ENCODE measurements at regions not wholly inside any gene's neighbourhood (a gene's known extent, or its start where the extent isn't known, plus 50 kb on each side); places are given as distances from the start of the nearest gene placed in this dataset.

DNA sequence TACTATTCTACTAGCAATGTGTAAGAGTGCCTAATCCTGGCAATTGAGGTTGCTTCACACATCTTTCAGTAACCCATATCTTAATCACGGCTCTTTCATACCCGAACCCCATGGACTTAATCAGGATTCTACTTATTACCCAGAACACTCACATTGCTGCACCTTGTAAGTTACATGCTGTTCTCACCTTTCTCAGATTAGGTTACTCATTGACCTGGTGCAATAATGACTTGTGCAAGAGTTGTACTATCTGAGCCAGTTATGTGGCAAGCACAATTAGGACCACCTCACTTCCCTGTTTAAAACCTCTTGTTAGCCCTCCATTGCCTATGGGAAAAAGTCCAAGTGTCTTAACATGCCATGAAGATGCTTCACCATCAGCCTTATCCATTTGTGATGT, 306.7 kb upstream of the E2F7 start:
- Histone ChIP-seq H3K4me1 (ENCODE audit: control insufficient read depth in 5 of 5, insufficient read depth in 5 of 5, low read length in 5 of 5) (peaks cover 0 to 3% (median 0%) of the 10 kb centered on the region in 5 donors), H3K9ac (ENCODE audit: insufficient read depth in 1 of 2, low read length in 2 of 2) (no peak overlapping the region), H3K4me3 (no peak overlapping the region), H3K9me3 (ENCODE audit: control insufficient read depth in 4 of 4, insufficient read depth in 3 of 4, low read length in 3 of 4) (no peaks in the 10 kb centered on the region), H3K27ac (ENCODE audit: low read depth in 1 of 2, low read length in 1 of 2) (no peak overlapping the region), H3K27me3 (ENCODE audit: control insufficient read depth in 3 of 3, insufficient read depth in 3 of 3, low read length in 2 of 3) (no peaks in the 10 kb centered on the region), H3K36me3 (ENCODE audit: control insufficient read depth in 4 of 4, insufficient read depth in 4 of 4, low read length in 4 of 4) (no peaks in the 10 kb centered on the region)
- WGBS, 2 donors: 72 to 90% methylated on average over 2 of the region's 2 CpGs
- DNase-seq (no peak), ATAC-seq (ENCODE audit: insufficient read depth, low FRiP score) (no peak)
- TF ChIP-seq, protein P1, sequence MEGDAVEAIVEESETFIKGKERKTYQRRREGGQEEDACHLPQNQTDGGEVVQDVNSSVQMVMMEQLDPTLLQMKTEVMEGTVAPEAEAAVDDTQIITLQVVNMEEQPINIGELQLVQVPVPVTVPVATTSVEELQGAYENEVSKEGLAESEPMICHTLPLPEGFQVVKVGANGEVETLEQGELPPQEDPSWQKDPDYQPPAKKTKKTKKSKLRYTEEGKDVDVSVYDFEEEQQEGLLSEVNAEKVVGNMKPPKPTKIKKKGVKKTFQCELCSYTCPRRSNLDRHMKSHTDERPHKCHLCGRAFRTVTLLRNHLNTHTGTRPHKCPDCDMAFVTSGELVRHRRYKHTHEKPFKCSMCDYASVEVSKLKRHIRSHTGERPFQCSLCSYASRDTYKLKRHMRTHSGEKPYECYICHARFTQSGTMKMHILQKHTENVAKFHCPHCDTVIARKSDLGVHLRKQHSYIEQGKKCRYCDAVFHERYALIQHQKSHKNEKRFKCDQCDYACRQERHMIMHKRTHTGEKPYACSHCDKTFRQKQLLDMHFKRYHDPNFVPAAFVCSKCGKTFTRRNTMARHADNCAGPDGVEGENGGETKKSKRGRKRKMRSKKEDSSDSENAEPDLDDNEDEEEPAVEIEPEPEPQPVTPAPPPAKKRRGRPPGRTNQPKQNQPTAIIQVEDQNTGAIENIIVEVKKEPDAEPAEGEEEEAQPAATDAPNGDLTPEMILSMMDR (IDR thresholded peaks at IDR 0.05; ENCODE audit: control extremely low read depth, extremely low read depth): no peak

DNA sequence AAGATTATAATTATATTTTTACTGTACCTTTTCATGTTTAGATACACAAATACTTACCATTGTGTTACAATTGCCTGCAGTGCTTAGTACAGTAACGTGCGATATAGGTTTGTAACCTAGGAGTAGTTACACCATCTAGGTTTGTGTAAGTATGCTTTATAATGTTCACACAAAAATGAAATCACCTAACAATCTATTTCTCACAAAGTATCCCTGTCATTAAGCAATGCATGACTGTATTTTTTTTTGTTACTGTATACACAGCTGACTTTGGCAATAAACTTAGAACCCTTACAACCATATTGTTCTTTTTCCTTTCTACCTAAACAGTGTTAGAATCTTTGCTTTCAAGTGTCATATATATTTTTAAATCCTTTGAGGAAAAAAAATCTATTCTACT, 303.0 kb upstream of the E2F7 start:
- WGBS, 2 donors: 94 to 96% methylated on average over 2 of the region's 2 CpGs
- no peak for DNase-seq
- TF ChIP-seq, protein P1 (IDR thresholded peaks at IDR 0.05; ENCODE audit: control extremely low read depth, extremely low read depth): no peak
- Histone ChIP-seq H3K9ac (ENCODE audit: insufficient read depth in 1 of 2, low read length in 2 of 2) (no peak overlapping the region), H3K36me3 (ENCODE audit: control insufficient read depth in 4 of 4, insufficient read depth in 4 of 4, low read length in 4 of 4) (no peaks in the 10 kb centered on the region), H3K4me3 (no peak overlapping the region), H3K9me3 (ENCODE audit: control insufficient read depth in 4 of 4, insufficient read depth in 3 of 4, low read length in 3 of 4) (no peaks in the 10 kb centered on the region), H3K27me3 (ENCODE audit: control insufficient read depth in 3 of 3, insufficient read depth in 3 of 3, low read length in 2 of 3) (no peaks in the 10 kb centered on the region), H3K27ac (ENCODE audit: low read depth in 1 of 2, low read length in 1 of 2) (no peak overlapping the region), H3K4me1 (ENCODE audit: control insufficient read depth in 5 of 5, insufficient read depth in 5 of 5, low read length in 5 of 5) (peaks cover 0 to 3% (median 0%) of the 10 kb centered on the region in 5 donors)
- no peak for ATAC-seq (ENCODE audit: insufficient read depth, low FRiP score)

DNA sequence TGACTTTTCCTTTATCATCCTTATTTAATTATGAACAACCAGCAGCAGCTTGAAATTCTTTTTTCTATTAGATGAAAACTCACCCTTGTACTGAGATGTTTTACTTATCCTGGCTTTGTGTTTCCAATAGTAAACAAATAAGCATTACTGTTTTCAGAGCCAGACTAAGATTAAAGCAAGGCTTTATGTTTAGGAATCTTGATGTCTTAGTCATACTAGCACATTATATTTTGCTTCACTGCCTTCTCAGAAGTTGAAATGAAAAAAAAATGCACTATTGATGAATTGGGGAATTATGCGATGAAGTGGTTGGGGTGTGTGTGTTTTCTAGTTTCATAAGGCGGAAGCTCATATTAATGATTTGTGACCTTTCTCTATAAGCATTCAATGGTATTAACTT, 301.2 kb upstream of the E2F7 start:
- no peak overlapping the region for H3K27ac ChIP-seq (ENCODE audit: low read depth in 1 of 2, low read length in 1 of 2)
- H3K4me3 ChIP-seq: no peak overlapping the region
- DNase-seq (no peak), ATAC-seq (ENCODE audit: insufficient read depth, low FRiP score) (no peak)
- H3K9me3 ChIP-seq (ENCODE audit: control insufficient read depth in 4 of 4, insufficient read depth in 3 of 4, low read length in 3 of 4): no peaks in the 10 kb centered on the region
- H3K27me3 ChIP-seq (ENCODE audit: control insufficient read depth in 3 of 3, insufficient read depth in 3 of 3, low read length in 2 of 3): no peaks in the 10 kb centered on the region
- peaks cover 0 to 11% (median 0%) of the 10 kb centered on the region in 5 donors for H3K4me1 ChIP-seq (ENCODE audit: control insufficient read depth in 5 of 5, insufficient read depth in 5 of 5, low read length in 5 of 5)
- WGBS, 2 donors: 96 to 97% methylated on average over 2 of the region's 2 CpGs
- TF ChIP-seq, protein P1 (IDR thresholded peaks at IDR 0.05; ENCODE audit: control extremely low read depth, extremely low read depth): no peak
- H3K9ac ChIP-seq (ENCODE audit: insufficient read depth in 1 of 2, low read length in 2 of 2): no peak overlapping the region
- H3K36me3 ChIP-seq (ENCODE audit: control insufficient read depth in 4 of 4, insufficient read depth in 4 of 4, low read length in 4 of 4): no peaks in the 10 kb centered on the region

DNA sequence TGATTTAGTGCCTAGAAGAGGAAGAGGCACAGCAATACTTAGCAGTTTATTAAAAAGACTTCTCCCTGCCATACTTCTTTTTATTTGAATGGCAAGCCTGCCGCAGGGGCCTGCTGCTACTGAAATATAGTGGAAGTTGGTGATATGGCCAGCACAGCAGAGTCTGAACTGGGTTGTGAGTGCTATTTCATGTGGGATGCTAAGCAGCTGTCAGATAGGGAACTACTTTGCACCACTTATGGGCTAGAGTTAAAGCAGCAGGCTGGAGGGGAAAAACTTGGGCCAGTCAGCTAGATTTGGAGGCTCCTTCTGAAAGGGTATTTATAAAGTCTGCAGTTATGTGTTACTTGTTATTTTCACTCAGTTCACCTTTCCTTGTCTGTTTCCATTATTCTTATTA, 299.0 kb upstream of the E2F7 start:
- no peaks in the 10 kb centered on the region for H3K36me3 ChIP-seq (ENCODE audit: control insufficient read depth in 4 of 4, insufficient read depth in 4 of 4, low read length in 4 of 4)
- H3K27ac ChIP-seq (ENCODE audit: low read depth in 1 of 2, low read length in 1 of 2): no peak overlapping the region
- TF ChIP-seq, protein P1 (IDR thresholded peaks at IDR 0.05; ENCODE audit: control extremely low read depth, extremely low read depth): no peak
- peaks cover 0 to 13% (median 0%) of the 10 kb centered on the region in 5 donors for H3K4me1 ChIP-seq (ENCODE audit: control insufficient read depth in 5 of 5, insufficient read depth in 5 of 5, low read length in 5 of 5)
- WGBS, 2 donors: 58 to 81% methylated on average over 1 of the region's 1 CpG
- H3K9ac ChIP-seq (ENCODE audit: insufficient read depth in 1 of 2, low read length in 2 of 2): no peak overlapping the region
- DNase-seq (no peak), ATAC-seq (ENCODE audit: insufficient read depth, low FRiP score) (no peak)
- H3K27me3 ChIP-seq (ENCODE audit: control insufficient read depth in 3 of 3, insufficient read depth in 3 of 3, low read length in 2 of 3): no peaks in the 10 kb centered on the region
- H3K4me3 ChIP-seq: no peak overlapping the region
- no peaks in the 10 kb centered on the region for H3K9me3 ChIP-seq (ENCODE audit: control insufficient read depth in 4 of 4, insufficient read depth in 3 of 4, low read length in 3 of 4)

Measured in lung (tissue), 11 donors.